GM23338 (cell line): ENCODE measurements at regions not wholly inside any gene's neighbourhood (a gene's known extent, or its start where the extent isn't known, plus 50 kb on each side); places are given as distances from the start of the nearest gene placed in this dataset.

Experiments used
- CTCF ChIP-seq, 2 experiments: fragments of 200-600 bp in 1 of 2; sonication (generic) in 1 of 2; conservative IDR thresholded peaks; 2 replicates each; pipeline versions ENCODE4 v1.5.1 to v1.6.1; 2016 to 2017; ENCODE audit warnings: antibody characterized with exemption in 2 of 2, low read depth in 2 of 2, mild to moderate bottlenecking in 2 of 2, moderate library complexity in 1 of 2
- EZH2 ChIP-seq: fragments of 200-600 bp; sonication (generic); IDR thresholded peaks from one replicate; pipeline ENCODE4 v1.8.0; 2017; ENCODE audit warnings: antibody characterized with exemption, mild to moderate bottlenecking, low read depth; ENCODE audit not compliant: unreplicated experiment
- POLR2AphosphoS5 ChIP-seq: IDR thresholded peaks from 2 replicates; pipeline ENCODE4 v1.6.1; 2016; ENCODE audit warnings: antibody characterized with exemption, low read depth
- REST ChIP-seq: IDR thresholded peaks from one replicate; pipeline ENCODE4 v1.6.1; 2018; ENCODE audit warnings: antibody characterized with exemption; ENCODE audit not compliant: unreplicated experiment

- TF ChIP-seq REST (no peak), CTCF (conservative IDR thresholded peaks at IDR 0.05; ENCODE audit: low read depth in 2 of 2) (no peak), EZH2 (no peak), POLR2AphosphoS5 (no peak)
Measured at GRCh38 chr1:217115404-217116380, 392.5 kb upstream of the ESRRG start.
